GM21619 (cell line): ENCODE measurements at regions not wholly inside any gene's neighbourhood (a gene's known extent, or its start where the extent isn't known, plus 50 kb on each side); places are given as distances from the start of the nearest gene placed in this dataset.

Experiments used
- ATAC-seq: cut with Tn5 transposase; IDR thresholded peaks from one replicate; pipeline ENCODE4 v1.9.1; 2021; ENCODE audit not compliant: unreplicated experiment

DNA sequence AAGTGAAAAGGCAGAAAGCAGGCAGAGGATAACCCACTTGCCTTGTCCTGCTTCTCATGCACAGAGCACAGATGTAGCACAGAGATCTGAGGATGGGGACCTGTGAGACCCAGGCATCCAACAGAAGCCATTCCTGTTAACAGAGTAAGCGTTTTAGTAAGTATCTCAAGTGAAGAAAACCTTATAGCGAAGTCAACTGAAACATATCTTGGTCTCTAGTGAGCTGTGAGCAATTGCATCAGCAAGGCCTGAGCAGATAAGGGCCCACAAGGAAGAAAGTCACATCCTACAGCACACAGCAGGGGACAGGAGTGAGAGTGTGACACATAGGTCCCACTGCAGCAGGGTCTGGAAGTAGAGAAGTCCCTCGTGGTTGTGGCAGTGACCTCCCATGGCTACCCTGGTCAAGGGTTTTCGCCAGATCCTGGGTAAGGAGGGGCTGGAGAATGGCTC lies 248.7 kb upstream of the TNP1 start:
- ATAC-seq, result no peak

DNA sequence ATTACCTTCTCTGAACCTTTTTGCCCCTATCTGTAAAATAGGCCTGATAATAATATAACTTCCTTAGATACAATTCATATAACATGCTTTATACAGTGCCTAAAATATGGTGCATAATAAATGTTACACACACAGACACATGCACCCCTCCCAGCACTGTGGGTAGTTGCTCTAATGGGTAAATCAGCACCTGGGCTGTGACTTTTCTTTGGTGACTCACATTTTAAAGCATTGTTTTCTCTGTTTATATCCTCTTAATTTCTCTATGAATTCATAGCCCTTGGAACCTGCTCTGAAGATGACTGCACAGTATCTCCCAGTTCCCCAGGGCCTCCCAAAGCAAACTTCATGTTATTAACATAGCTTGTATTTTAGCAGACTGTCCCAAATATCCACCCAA lies 248.2 kb upstream of the TNP1 start:
- ATAC-seq, result no peak

DNA sequence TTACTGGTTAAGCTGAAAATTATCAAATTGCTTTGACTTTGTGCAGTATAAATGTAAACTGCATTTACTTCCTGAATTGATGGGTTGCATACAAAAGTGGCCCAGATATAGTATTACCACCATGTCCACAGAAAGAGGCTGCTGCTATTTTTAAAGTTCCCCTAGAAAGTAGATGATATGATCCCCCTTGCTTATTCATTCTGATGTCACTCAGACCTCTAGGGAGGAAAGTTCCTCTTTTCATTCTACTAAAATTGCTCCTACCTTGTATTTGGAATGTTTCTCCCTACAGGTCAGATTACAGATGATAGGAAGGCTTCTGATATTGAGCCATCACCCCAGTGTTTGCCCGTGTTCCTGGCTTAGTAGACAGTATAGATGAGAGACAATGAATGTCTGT lies 247.6 kb upstream of the TNP1 start:
- no peak for ATAC-seq

DNA sequence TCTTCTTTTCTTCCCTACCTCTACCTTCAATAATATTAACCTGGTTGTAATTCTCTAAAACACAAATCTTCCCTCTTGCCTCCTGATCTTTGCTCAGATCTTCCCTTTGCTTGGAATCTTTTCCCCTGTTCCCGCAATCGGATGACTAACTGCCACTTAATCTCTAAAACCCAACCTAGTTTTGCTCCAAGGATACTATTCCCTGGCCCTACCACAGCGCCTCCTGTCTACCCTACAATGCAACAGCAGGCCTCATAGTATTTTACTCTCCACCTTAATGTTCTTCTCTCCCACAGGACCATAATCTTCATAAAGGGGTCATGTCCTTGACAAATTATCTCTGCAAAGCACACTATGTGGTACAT lies 246.8 kb upstream of the TNP1 start:
- ATAC-seq, result no peak

DNA sequence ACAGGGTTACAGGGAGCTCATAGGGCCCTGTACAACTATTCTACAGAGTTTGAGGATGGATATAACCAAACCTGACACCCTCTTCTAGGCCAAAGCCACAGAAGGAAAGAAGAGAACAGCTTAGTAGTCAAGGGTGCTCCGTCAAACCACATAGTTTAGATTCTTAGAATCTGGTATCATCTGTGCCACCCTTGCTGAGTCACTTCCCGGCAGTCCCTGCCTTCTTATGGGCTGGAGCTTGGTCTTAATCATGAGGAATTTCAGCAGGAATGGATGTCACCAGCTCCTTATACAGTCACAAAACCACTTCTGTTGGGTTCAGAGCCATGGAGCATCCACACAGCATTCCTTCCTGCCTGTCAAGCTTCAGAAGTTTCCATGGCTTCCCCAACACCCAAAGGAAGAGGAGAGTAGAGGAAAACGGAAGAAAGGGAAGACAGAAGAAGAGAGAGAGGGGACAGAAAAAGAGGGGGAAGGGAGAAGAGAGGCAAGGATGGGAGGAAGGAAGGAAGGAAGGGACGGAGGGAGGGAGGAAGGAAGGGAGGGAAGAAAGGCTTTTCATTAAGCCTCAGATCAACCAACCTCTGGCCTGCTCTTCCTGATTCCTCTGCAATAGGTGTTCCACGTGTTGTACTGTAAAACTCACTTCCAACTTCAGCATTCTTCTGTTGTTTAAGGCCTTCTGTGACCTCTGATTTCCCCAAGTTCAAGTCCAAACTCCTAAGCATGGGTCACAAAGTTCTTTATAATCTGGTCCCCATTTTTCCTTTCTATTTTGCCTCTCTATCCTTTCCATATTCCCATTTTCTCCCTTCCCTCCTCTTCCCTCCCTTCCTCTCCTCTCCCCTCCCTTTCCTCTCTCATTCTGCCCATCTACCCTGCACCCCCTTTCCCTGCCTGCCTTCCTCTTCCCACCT lies 246.1 kb upstream of the TNP1 start:
- no peak for ATAC-seq

DNA sequence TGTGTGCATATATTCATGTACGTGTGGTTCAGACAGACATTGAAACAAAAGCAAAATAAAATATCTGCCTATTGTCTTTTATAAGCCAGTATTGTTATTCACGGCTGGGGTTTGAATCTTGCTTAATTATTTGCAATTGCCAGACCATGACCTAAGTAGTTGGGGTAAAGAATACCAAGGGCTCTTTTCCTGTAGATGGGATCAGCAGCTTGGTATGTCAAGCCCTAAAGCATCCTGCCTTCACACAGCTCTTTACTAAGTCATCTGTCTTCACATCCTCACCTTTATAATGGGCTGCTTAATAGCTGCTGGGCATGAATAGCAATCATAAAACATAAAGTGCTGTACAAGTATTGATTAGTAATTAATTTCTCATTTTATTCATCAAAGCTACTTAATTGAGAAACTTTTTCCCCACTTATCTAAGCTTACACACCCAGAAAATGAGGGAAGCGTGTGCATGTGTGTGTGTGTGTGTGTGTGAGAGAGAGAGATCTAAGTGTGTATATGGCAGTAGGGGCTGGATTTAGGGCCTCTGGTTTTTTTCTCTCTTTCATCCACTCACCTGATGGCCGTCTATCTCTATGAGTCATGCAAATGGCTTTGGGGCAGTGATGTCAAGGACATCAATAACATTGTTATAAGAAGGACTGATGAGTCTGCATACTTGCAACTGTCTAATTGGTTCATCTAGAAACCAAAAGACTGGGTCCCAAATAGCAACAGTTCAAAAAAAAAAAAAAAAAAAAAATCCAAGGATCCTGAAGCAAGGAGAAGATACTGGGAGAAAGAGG lies 244.1 kb upstream of the TNP1 start:
- no peak for ATAC-seq

DNA sequence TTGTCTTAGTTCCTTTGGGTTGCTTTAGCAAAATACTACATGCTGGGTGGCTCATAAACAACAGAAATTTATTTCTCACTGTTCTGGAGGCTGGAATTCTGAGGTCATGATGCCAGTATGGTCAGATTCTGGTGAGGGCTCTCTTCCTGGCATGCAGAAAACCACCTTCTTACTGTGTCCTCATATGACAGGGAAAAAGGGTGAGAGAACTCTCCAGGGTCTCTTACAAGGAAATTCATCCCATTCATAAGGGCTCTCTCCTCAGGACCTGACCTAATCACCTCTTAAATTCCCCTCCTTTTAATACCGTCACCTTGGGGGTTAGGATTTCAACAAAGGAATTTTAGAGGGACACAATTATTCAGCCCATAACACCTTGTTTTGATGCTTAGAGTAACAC lies 243.1 kb upstream of the TNP1 start:
- no peak for ATAC-seq

DNA sequence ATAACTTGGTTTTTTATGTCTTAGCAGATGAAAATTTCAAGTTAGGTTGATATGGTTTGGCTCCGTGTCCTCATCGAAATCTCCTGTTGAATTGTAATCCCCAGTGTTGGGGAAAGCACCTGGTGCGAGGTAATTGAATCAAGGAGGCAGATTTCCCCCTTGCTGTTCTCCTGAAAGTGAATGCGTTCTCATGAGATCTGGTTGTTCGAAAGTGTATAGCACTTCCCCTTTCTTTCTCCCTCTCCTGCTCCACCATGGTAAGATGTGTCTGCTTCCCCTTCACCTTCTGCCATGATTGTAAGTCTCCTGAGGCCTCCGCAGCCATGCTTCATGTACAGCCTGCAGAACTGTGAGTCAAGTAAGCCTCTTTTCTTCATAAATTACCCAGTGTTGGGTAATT lies 242.1 kb upstream of the TNP1 start:
- ATAC-seq, result peak; percentile 73

DNA sequence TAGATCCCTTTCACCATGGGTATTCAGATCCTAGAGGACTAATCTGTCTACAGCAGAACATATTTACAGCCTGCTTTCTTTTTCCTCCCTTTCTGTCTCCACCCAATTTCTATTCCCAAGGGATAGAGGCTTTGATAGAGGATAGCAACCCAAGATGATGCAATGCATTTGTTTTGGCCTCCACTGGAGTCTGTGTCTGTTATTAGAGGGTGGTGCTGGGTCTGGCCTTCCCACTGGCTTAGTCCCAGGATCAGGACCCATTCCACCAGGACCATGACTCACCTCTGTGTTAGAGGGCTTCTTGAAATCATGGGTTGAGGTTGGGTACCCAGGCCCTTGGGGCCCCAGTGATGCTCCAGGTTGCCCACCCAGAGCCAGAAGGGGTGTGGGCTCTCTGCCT lies 239.7 kb upstream of the TNP1 start:
- ATAC-seq, result no peak

DNA sequence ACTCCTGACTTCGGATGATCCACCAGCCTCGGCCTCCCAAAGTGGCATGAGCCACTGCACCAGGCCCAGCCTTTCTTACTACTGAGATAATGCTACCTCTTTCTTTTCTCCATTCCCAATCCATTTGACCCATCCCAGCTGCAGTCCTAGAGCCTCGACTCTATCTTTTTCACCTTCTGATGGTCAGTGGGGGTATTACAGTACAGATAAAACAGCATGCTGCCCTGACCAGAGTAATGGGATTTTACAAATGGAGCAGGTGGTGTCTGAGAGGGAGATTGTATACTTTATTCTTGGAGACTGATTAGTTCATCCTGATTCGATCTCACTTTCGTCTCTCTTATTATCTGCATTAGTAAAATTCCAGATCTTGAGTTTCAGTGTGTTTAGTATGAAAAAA lies 238.6 kb upstream of the TNP1 start:
- ATAC-seq, result no peak

DNA sequence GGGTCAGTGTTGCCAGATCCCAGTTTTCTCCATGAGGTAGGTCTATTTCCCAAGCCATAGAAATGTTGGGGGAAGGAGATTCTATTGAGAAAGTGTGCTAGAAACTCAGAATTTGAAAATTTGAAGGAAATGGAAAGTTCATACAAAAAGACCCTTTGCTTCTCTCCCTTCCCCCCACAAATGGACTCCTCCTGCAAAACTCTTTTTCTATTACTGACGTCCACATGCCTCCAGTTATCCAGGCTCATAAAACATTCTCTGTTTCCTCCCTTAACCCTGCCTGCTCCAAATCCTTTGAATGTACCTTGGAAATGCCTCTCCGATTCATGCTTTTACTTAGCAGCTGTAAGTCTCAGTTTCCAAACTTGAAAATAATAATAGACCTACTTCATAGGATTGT lies 237.5 kb upstream of the TNP1 start:
- ATAC-seq, result no peak

DNA sequence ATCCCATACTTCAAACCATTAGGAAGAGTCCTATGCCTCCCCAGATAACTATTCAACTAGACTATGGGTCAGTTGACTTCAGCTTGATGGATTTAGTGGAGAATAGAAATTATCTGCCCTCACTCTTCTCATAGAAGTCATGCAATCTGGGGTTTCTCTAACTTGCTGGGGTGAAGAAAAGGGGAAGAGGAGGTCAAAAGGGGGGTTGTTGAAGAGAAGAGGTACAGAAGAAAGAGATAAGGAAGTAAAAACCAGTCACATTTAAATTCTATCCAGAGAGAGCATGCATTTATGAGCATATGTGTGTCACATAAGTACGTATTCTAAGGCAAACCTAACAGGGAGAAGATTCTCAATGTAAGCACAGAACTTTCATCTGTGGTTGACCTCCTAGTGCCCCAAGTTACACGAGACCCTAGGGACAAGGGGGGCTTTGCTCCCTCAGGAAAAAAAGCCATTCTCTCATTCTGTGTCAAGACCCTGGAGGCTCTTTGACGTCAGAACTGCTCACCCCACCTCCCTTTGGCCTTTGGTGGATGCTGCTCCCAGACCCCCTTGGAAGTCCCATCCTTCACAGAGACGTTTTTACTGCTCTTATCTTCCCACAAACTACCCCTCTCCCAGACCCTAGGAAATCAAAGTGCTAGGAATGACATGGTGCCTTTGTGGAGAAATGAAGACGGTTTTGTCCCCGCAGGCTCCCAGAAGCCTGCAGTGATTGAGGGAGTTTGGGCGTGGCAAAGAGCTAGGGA lies 236.8 kb upstream of the TNP1 start:
- ATAC-seq, result no peak

DNA sequence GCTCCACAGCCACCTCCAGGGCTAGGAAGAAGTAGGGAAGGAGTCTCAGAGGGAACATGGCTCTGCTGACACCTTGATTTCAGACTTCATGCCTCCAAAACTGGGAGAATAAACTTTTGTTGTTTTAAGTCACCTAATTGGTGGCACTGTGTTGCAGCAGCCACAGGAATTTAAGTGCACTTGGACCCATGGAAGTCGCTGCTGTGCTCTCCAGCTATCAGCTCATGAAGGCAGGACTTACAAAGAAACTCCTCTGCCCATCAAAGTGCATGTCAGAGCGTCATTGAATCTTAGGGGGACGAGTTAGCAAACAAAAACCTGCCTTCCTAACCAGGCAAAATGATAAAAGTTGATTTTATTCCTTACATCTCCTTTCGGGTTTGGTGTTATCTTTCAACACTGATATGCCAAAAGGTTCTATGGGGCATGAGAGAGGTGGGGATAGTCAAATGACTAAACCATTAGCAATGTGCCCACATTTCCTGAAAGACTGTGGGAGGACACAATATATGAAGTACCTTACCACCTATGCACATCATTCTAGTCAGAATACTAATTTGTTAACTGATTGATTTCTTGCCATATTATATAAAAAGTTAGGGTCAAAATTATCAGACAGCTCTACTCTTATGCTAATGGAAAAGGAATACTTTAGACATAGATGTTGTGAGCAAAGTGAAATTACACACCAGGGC lies 235.8 kb upstream of the TNP1 start:
- ATAC-seq, result no peak

DNA sequence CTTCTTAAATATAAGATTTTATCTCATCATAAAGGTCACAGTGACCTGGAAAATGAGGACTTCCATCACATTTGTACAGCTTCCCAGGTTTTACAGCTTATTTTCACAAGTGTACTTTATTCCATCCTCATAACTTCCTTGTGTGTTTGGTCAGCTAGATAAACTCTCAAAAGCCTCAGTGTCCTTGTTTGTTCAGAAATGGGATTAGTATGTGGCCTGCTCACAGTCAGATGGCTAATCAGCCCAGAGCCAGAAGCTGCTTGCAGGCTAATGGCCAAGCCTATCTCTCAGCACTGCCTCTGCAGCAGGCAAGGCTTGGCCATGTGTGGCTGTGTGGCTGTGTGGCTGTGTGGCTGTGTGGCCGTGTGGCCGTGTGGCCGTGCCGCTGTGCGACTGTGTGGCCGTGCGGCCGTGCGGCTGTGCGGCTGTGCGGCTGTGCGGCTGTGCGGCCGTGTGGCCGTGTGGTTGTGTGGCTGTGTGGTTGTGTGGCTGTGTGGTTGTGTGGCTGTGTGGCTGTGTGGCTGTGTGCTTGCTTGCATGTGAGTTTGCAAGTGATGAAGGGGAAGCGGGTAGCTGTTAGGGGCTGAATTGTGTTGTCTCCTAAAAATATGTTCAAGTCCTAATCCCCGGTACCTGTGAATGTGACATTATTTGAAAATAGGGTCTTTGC lies 233.0 kb upstream of the TNP1 start:
- no peak for ATAC-seq

DNA sequence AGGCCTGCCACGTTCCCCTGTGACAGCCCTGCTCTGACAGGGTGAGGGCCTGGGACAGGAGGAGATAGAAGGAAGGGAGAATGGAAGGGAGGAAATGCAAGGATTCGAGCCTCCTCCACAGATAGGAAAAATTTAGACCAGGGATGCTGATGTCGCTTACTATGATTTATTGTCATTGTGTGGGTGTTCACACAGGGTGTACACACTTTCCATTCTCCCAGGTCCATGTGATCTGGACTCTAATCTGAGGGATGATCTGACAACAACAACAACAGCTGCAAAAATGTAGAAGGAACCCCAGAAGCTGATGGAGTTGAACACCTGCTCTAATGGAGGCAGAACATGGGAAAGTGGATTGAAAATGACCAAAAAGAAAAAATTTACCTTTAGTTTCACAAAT lies 231.7 kb upstream of the TNP1 start:
- no peak for ATAC-seq

DNA sequence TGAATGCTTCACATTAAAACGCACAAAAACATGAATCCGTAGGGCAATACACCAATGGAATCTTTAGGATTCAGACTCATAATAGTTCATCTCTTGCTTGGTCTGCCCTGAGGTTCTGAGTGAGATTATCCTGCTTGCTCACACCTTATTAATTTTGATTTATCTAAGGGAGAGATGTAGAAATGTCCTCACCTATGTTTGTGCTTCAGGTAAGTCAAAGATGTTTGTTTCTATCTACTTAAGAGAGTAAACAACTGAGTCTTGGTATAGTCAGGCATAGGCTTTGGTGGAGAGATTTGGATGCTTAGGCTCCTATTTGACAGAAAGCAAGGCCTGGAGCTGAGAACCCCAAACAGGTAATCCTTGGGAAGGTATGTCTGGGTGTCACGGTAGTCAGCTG lies 231.0 kb upstream of the TNP1 start:
- ATAC-seq, result no peak

DNA sequence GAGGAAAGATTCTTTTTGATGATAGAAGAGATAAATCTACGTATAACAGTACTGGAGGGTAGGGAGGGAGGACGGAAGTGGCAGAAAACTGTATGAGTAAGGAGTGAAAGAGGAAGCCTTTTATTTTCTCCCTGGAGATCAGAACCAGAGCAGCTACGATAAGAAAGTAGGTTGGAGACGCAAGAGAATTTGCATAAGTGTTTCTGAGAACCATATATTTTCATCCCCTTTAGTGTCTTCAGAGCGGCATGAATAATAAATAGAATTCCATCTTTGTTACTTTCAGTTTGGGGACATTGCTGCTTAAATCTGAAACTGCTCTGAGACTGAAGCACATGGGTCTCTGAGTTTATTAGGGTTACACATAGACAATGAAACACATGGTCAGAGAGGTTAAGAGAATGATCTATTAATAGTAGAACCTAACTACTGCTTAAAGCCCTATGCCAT lies 230.2 kb upstream of the TNP1 start:
- peak; percentile 87 for ATAC-seq

DNA sequence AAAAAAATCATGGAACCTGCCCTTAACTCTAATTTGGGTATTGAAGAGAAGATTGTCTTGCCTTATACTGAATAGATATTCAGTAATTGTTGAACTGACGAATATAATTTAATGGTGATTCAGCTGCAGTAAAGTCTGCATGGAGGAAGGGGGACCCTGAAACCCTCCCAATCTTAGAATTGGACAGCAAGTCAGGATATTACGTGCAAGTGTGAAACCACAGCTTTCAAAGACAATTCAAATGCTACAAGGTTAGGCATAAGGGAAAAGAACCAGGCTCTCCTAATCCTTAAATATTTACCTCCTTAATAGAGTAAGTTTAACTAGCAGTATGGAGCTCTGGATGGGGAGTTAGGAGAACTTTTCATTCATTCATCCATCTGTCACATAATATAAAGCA lies 226.9 kb upstream of the TNP1 start:
- no peak for ATAC-seq

DNA sequence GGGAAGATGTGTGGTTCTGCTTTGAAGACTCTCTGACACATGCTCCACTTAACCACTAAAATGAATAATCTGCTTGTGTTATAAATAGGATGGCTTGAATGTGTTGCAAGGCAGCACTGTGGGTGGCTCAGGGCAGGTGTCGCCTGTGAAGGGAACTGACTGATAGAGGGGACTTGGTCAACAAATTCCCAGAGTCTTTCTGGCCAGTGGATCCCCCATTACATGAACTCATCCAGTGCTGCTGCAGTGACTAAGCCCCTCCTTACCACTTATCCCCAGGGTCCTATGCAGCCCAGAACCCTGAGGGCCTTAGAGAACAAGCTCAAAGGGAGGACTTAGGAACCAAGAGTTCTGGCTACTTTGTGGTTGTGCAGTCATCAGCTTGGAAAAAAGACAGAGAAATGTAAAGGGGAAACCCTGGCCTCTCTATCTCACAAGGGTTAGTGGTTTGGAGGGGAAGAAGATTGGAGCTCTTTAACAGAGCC lies 226.2 kb upstream of the TNP1 start:
- peak; percentile 26 for ATAC-seq

DNA sequence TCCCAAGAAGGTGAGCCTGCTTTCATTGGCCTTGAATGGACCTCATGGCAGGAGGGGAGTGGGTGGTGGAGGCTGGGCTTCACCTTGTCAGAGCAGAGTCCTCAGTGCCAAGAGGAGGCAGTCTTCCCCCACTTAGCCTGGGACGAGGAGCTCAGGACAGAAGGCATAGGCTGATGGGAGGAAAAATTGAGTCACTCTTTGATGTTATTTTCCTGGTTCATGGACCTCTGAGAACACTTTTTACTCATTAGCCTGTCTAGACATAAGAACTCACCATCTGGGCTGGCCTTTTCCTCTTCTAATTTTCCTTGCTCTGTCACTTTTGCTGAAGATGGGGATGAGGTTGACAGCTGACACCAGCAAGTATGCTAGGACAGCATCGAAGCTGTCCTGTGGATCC lies 225.7 kb upstream of the TNP1 start:
- no peak for ATAC-seq
